22Rv1 (cell line): ENCODE measurements at regions not wholly inside any gene's neighbourhood (a gene's known extent, or its start where the extent isn't known, plus 50 kb on each side); places are given as distances from the start of the nearest gene placed in this dataset.

Experiments used
- H3K27ac ChIP-seq: fragments of 450-650 bp; 2 replicates; pipeline ENCODE4 v1.5.1; 2017
- CTCF ChIP-seq: fragments of 450-650 bp; IDR thresholded peaks from 2 replicates; pipeline ENCODE4 v1.5.1; 2017; ENCODE audit warnings: mild to moderate bottlenecking
- ZFX ChIP-seq: fragments of 450-650 bp; IDR thresholded peaks from 2 replicates; pipeline ENCODE4 v1.6.1; 2017; ENCODE audit warnings: antibody characterized with exemption, borderline replicate concordance

DNA sequence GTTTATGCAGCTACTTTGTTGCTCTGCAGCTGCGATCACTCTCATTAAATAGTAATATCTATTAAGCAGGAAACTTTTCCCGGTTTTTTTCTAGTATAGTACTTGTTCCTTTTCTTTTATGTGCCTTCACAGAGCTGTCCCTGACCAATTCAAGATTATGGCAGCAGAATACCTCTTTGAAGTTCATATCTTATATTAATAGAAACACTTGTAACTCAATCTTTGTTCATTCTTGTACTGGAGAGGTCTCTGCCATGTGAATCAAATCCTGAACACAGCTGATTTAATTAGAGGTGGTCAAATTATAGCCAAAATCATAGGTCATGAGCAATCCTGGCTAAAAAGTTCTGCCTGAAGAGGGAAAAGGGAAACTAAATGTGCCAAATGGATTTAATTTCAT, 399.0 kb upstream of the ARHGEF26 start:
- TF ChIP-seq ZFX (no peak), CTCF (no peak)
- no peak overlapping the region for H3K27ac ChIP-seq

DNA sequence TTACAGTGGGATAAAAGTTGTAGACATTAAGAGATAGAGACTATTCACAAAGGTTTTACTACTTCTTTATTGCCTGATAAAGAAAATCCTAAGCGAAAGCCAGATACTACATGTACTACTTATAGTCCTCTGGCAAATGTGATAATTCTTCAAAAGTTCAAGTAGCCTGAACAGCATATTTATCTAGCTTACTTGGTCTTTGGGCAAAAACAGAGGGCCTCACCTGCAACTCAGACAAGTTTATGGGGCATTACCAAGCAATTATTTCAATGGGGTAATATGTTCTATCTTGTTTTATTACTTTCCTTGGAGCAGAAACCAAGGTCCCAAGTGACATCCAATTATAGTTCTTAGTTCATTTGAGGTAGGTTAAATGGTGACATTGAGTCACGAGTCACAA, 390.1 kb upstream of the ARHGEF26 start:
- no peak overlapping the region for H3K27ac ChIP-seq
- TF ChIP-seq CTCF (no peak), ZFX (no peak)

GRCh38 chr3:153734777-153735551, 386.2 kb upstream of the ARHGEF26 start:
- no peak overlapping the region for H3K27ac ChIP-seq
- TF ChIP-seq ZFX (no peak), CTCF (no peak)

DNA sequence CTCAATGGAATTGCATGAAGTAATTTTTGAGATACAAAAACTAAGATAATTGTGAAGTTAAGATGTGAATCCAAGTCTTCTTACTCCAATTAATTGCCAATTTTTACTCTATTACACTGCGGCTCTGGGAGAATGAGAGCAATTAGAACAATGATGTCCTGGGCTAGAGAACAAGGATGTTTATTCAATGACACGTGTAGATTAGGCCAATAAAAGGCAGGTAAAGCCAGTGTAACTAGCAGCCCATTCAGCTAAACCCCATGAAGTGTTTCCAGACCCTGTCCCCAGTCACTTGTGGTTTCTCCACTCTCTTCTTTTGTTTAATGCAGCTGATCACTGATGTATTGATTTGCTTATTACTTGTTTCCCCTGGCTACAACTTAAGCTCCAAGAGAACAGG, 381.1 kb upstream of the ARHGEF26 start:
- no peak for TF ChIP-seq ZFX
- no peak for TF ChIP-seq CTCF
- H3K27ac ChIP-seq: no peak overlapping the region

DNA sequence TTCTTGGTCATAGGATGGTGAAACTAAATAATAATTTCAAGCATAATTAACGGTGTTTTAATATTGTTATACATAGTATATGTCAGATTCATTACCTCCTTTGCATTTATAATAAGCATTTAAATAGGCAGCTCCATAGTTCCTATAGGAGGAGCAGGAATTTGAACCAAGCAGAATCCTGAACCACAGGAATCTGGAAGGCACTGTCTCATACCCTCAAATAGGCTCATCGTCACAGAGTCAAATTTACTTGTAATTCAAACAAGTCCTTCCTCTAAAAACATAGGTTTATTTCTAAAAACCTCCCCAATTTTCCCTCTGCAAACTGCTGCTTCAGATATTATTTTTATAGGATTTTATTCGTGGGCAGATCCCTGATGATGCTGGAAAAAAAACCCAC, 376.3 kb upstream of the ARHGEF26 start:
- TF ChIP-seq CTCF: no peak
- no peak for TF ChIP-seq ZFX
- no peak overlapping the region for H3K27ac ChIP-seq

GRCh38 chr3:153746211-153746610, 375.0 kb upstream of the ARHGEF26 start:
- no peak overlapping the region for H3K27ac ChIP-seq
- no peak for TF ChIP-seq CTCF
- no peak for TF ChIP-seq ZFX

- H3K27ac ChIP-seq: no peak overlapping the region
- no peak for TF ChIP-seq CTCF
- no peak for TF ChIP-seq ZFX
Measured at GRCh38 chr3:153749070-153749610, 372.1 kb upstream of the ARHGEF26 start.
